ENCODE measurements at regions not wholly inside any gene's neighbourhood (a gene's known extent, or its start where the extent isn't known, plus 50 kb on each side); places are given as distances from the start of the nearest gene placed in this dataset.

GRCh38 chr21:27268290-27268689 is 301.4 kb upstream of the ADAMTS5 start:
- no peak for DNase-seq (ENCODE audit: extremely low read depth in 1 of 2, low read depth in 1 of 2)

GRCh38 chr21:27265949-27266348 is 299.1 kb upstream of the ADAMTS5 start:
- DNase-seq (ENCODE audit: extremely low read depth in 1 of 2, low read depth in 1 of 2) = no peak

- DNase-seq (ENCODE audit: extremely low read depth in 1 of 2, low read depth in 1 of 2) = no peak
Observed at GRCh38 chr21:27265492-27265891, 298.6 kb upstream of the ADAMTS5 start.

GRCh38 chr21:27261676-27262075 is 294.8 kb upstream of the ADAMTS5 start:
- no peak for DNase-seq (ENCODE audit: extremely low read depth in 1 of 2, low read depth in 1 of 2)

- DNase-seq (ENCODE audit: extremely low read depth in 1 of 2, low read depth in 1 of 2) = no peak
Observed at GRCh38 chr21:27260728-27261127, 293.8 kb upstream of the ADAMTS5 start.

- no peak for DNase-seq (ENCODE audit: extremely low read depth in 1 of 2, low read depth in 1 of 2)
Observed at GRCh38 chr21:27258742-27259448, 292.0 kb upstream of the ADAMTS5 start.

- DNase-seq (ENCODE audit: extremely low read depth in 1 of 2, low read depth in 1 of 2) = no peak
Observed at GRCh38 chr21:27257908-27258556, 291.1 kb upstream of the ADAMTS5 start.

GRCh38 chr21:27257226-27257625 is 290.3 kb upstream of the ADAMTS5 start:
- no peak for DNase-seq (ENCODE audit: extremely low read depth in 1 of 2, low read depth in 1 of 2)

- DNase-seq (ENCODE audit: extremely low read depth in 1 of 2, low read depth in 1 of 2) = no peak
Observed at GRCh38 chr21:27251752-27252151, 284.9 kb upstream of the ADAMTS5 start.

GRCh38 chr21:27250366-27250765 is 283.5 kb upstream of the ADAMTS5 start:
- DNase-seq (ENCODE audit: extremely low read depth in 1 of 2, low read depth in 1 of 2) = no peak

- DNase-seq (ENCODE audit: extremely low read depth in 1 of 2, low read depth in 1 of 2) = no peak
Observed at GRCh38 chr21:27248814-27249213, 281.9 kb upstream of the ADAMTS5 start.

- no peak for DNase-seq (ENCODE audit: extremely low read depth in 1 of 2, low read depth in 1 of 2)
Observed at GRCh38 chr21:27246741-27247140, 279.9 kb upstream of the ADAMTS5 start.

- no peak for DNase-seq (ENCODE audit: extremely low read depth in 1 of 2, low read depth in 1 of 2)
Observed at GRCh38 chr21:27244776-27245175, 277.9 kb upstream of the ADAMTS5 start.

GRCh38 chr21:27244352-27244751 is 277.5 kb upstream of the ADAMTS5 start:
- DNase-seq (ENCODE audit: extremely low read depth in 1 of 2, low read depth in 1 of 2) = no peak

- no peak for DNase-seq (ENCODE audit: extremely low read depth in 1 of 2, low read depth in 1 of 2)
Observed at GRCh38 chr21:27240839-27241238, 274.0 kb upstream of the ADAMTS5 start.

GRCh38 chr21:27233514-27234115 is 266.7 kb upstream of the ADAMTS5 start:
- DNase-seq (ENCODE audit: extremely low read depth in 1 of 2, low read depth in 1 of 2) = no peak

GRCh38 chr21:27225940-27226339 is 259.1 kb upstream of the ADAMTS5 start:
- DNase-seq (ENCODE audit: extremely low read depth in 1 of 2, low read depth in 1 of 2) = no peak

- DNase-seq (ENCODE audit: extremely low read depth in 1 of 2, low read depth in 1 of 2) = no peak
Observed at GRCh38 chr21:27225151-27225550, 258.3 kb upstream of the ADAMTS5 start.

GRCh38 chr21:27224169-27224568 is 257.3 kb upstream of the ADAMTS5 start:
- no peak for DNase-seq (ENCODE audit: extremely low read depth in 1 of 2, low read depth in 1 of 2)

GRCh38 chr21:27221077-27221476 is 254.2 kb upstream of the ADAMTS5 start:
- DNase-seq (ENCODE audit: extremely low read depth in 1 of 2, low read depth in 1 of 2) = no peak

- no peak for DNase-seq (ENCODE audit: extremely low read depth in 1 of 2, low read depth in 1 of 2)
Observed at GRCh38 chr21:27220416-27220815, 253.5 kb upstream of the ADAMTS5 start.

- no peak for DNase-seq (ENCODE audit: extremely low read depth in 1 of 2, low read depth in 1 of 2)
Observed at GRCh38 chr21:27219068-27219467, 252.2 kb upstream of the ADAMTS5 start.
